Endothelial cell of umbilical vein (primary cell): ENCODE measurements at regions not wholly inside any gene's neighbourhood (a gene's known extent, or its start where the extent isn't known, plus 50 kb on each side); places are given as distances from the start of the nearest gene placed in this dataset.

Experiments used
- BruUV-seq: library from RNA; stranded (reverse); fragments of 400-500 nt; replicated peaks from 2 replicates; lab custom pipeline; 2021; lab: Mats Ljungman, UMichigan
- CTCF ChIA-PET: fragments of 300-600, 350-600 bp; sonication (Branson Sonifier 250); formaldehyde crosslinking; loops from one replicate; lab custom pipeline; 2021; ENCODE audit warnings: antibody characterized with exemption, inconsistent platforms; lab: Charles Lee
- POLR2A ChIA-PET: fragments of 300-600, 350-600 bp; sonication (Branson Sonifier 250); formaldehyde crosslinking; loops from one replicate; lab custom pipeline; 2021; ENCODE audit warnings: antibody characterized with exemption, inconsistent platforms; lab: Charles Lee
- DNase-seq: peaks from one replicate; pipeline ENCODE4 v3.0.0-alpha.2; 2011; ENCODE audit warnings: low read depth, low spot score
- FAIRE-seq: peaks from 2 replicates; lab custom pipeline; 2011; peaks lifted over from hg19 to GRCh38; lab: Jason Lieb, UNC
- H2AFZ ChIP-seq: 2 replicates; pipeline ENCODE4 v1.6.0; 2012; ENCODE audit warnings: low read depth, low read length, control low read depth, inconsistent platforms
- H3K27ac ChIP-seq: 2 replicates; pipeline ENCODE4 v1.5.1; 2011; ENCODE audit warnings: low read depth, mild to moderate bottlenecking, control low read depth, low read length, moderate library complexity; ENCODE audit not compliant: insufficient read depth
- H3K27me3 ChIP-seq, 2 experiments: 2 replicates each; pipeline versions ENCODE4 v1.6.0 to v1.6.1; 2011; ENCODE audit warnings: low read length in 2 of 2, mixed read lengths in 1 of 2; ENCODE audit not compliant: control insufficient read depth in 2 of 2, insufficient read depth in 2 of 2
- H3K36me3 ChIP-seq, 2 experiments: 2 replicates in 1 of 2; 3 replicates in 1 of 2; pipeline ENCODE4 v1.5.1; 2011; ENCODE audit warnings: low read length in 2 of 2, mild to moderate bottlenecking in 1 of 2, moderate library complexity in 1 of 2; ENCODE audit not compliant: control insufficient read depth in 2 of 2, insufficient read depth in 2 of 2; ENCODE audit errors: extremely low read depth in 1 of 2
- H3K4me1 ChIP-seq: 3 replicates; pipeline ENCODE4 v1.5.1; 2011; ENCODE audit warnings: mild to moderate bottlenecking, low read length; ENCODE audit not compliant: control insufficient read depth, insufficient read depth; ENCODE audit errors: extremely low read depth
- H3K4me2 ChIP-seq: 2 replicates; pipeline ENCODE4 v1.6.1; 2011; ENCODE audit warnings: low read length, control low read depth, mixed read lengths; ENCODE audit not compliant: insufficient read depth
- H3K4me3 ChIP-seq, 3 experiments: fragments of 200-600 bp in 1 of 3; sonication (generic), shearing (Covaris generic) in 1 of 3; replicated peaks in 1 of 3; 2 replicates each; pipeline ENCODE4 v1.5.1; 2011 to 2016; ENCODE audit warnings: control low read depth in 3 of 3, low read length in 3 of 3, mild to moderate bottlenecking in 2 of 3, inconsistent platforms in 1 of 3, low read depth in 1 of 3, moderate library complexity in 1 of 3; ENCODE audit not compliant: insufficient read depth in 1 of 3
- H3K79me2 ChIP-seq: 2 replicates; pipeline ENCODE4 v1.6.0; 2012; ENCODE audit warnings: low read length, inconsistent platforms; ENCODE audit not compliant: control insufficient read depth, insufficient read depth
- H3K9ac ChIP-seq: replicated peaks from 2 replicates; pipeline ENCODE3; 2011; ENCODE audit warnings: low read length, control low read depth; ENCODE audit not compliant: insufficient read depth; ENCODE audit errors: extremely low read depth
- H3K9me1 ChIP-seq: replicated peaks from 3 replicates; pipeline ENCODE4 v1.6.0; 2011; ENCODE audit warnings: mild to moderate bottlenecking, low read length; ENCODE audit not compliant: control insufficient read depth, insufficient read depth; ENCODE audit errors: extremely low read depth
- H3K9me3 ChIP-seq: replicated peaks from 2 replicates; pipeline ENCODE4 v1.5.1; 2012; ENCODE audit warnings: low read length, inconsistent platforms; ENCODE audit not compliant: control insufficient read depth, insufficient read depth
- H4K20me1 ChIP-seq: replicated peaks from 2 replicates; pipeline ENCODE3; 2011; ENCODE audit warnings: mild to moderate bottlenecking, low read length; ENCODE audit not compliant: control insufficient read depth, insufficient read depth; ENCODE audit errors: extremely low read depth
- CTCF ChIP-seq, 2 donors: IDR thresholded peaks; 1 replicate in 1 of 2; 2 replicates in 1 of 2; pipeline ENCODE4 v1.5.1; 2011; ENCODE audit warnings: low read length in 2 of 2, mild to moderate bottlenecking in 2 of 2, moderate library complexity in 2 of 2, control low read depth in 1 of 2, inconsistent platforms in 1 of 2, low read depth in 1 of 2; ENCODE audit not compliant: insufficient read depth in 1 of 2; ENCODE audit errors: extremely low read depth in 1 of 2
- EZH2 ChIP-seq: IDR thresholded peaks from 2 replicates; pipeline ENCODE4 v1.6.1; 2012; ENCODE audit warnings: borderline replicate concordance, low read depth, mild to moderate bottlenecking, moderate library complexity, low read length, inconsistent platforms; ENCODE audit not compliant: severe bottlenecking
- FOS ChIP-seq: IDR thresholded peaks from 2 replicates; pipeline ENCODE4 v1.6.1; 2011; ENCODE audit warnings: mild to moderate bottlenecking, low read length, moderate library complexity, borderline replicate concordance; ENCODE audit not compliant: insufficient read depth
- GATA2 ChIP-seq: IDR thresholded peaks from 2 replicates; pipeline ENCODE4 v1.7.0; 2011; ENCODE audit warnings: low read depth, mild to moderate bottlenecking, moderate library complexity, mixed read lengths, low read length; ENCODE audit not compliant: insufficient read length, insufficient read depth
- JUN ChIP-seq: IDR thresholded peaks from 2 replicates; pipeline ENCODE4 v1.6.1; 2011; ENCODE audit warnings: borderline replicate concordance, low read depth; ENCODE audit not compliant: insufficient read length, insufficient read depth
- MAX ChIP-seq: IDR thresholded peaks from 2 replicates; pipeline ENCODE4 v1.6.1; 2011; ENCODE audit not compliant: insufficient read depth, insufficient read length
- MYC ChIP-seq: IDR thresholded peaks from one replicate; pipeline ENCODE4 v1.6.1; 2011; ENCODE audit warnings: mild to moderate bottlenecking, low read depth, low read length
- POLR2A ChIP-seq: IDR thresholded peaks from 2 replicates; pipeline ENCODE4 v1.6.1; 2012; ENCODE audit warnings: low read depth, mild to moderate bottlenecking, control low read depth, low read length
- POLR2AphosphoS5 ChIP-seq: IDR thresholded peaks from 2 replicates; pipeline ENCODE4 v1.6.1; 2012; ENCODE audit warnings: low read depth, mild to moderate bottlenecking, control low read depth, low read length, moderate library complexity; ENCODE audit not compliant: insufficient read depth
- dilution Hi-C: fragments of 300-500 bp; cut with MboI; formaldehyde crosslinking; loops from one replicate; pipeline ENCODE4 v1.15.0; 2019; ENCODE audit warnings: low sequenced_read_pairs; ENCODE audit not compliant: extremely low pct_ligation_motif_present
- intact Hi-C: fragments of 100-400 bp; cut with micrococcal nuclease; formaldehyde crosslinking; loops from one replicate; pipeline ENCODE4 v1.10.0; 2022

GRCh38 chr3:181442066-181442465 lies 269.7 kb upstream of the SOX2 start:
- Histone ChIP-seq H3K9ac (no peak overlapping the region), H3K4me1 (no peaks in the 10 kb centered on the region), H3K36me3 (no peaks in the 10 kb centered on the region), H3K9me1 (no peaks in the 10 kb centered on the region), H3K4me3 (no peak overlapping the region), H3K27me3 (no peaks in the 10 kb centered on the region), H3K4me2 (no peak overlapping the region), H4K20me1 (no peaks in the 10 kb centered on the region), H3K27ac (no peak overlapping the region), H3K9me3 (no peaks in the 10 kb centered on the region), H3K79me2 (no peaks in the 10 kb centered on the region), H2AFZ (no peak overlapping the region)
- intact Hi-C loops (no loop called here), dilution Hi-C loops (no loop called here)
- BruUV-seq: no TSS peak
- FAIRE-seq (no peak), DNase-seq (no peak)
- TF ChIP-seq MAX (no peak), GATA2 (no peak), POLR2A (no peak), MYC (no peak), CTCF (IDR thresholded peaks at IDR 0.05; ENCODE audit: extremely low read depth in 1 of 2, insufficient read depth in 1 of 2, low read depth in 1 of 2, low read length in 2 of 2) (no peak), POLR2AphosphoS5 (no peak), EZH2 (no peak), JUN (no peak), FOS (no peak)
- CTCF ChIA-PET: interaction anchor here (1.3 kb wide), 1 partner anchor 115 kb away, joined by 4 read pairs; no protein-coding TSS in a partner anchor
- POLR2A ChIA-PET: no interaction called here
